22Rv1 (cell line): ENCODE measurements at regions not wholly inside any gene's neighbourhood (a gene's known extent, or its start where the extent isn't known, plus 50 kb on each side); places are given as distances from the start of the nearest gene placed in this dataset.

Experiments
- ZFX ChIP-seq: fragments of 450-650 bp; IDR thresholded peaks from 2 replicates; pipeline ENCODE4 v1.6.1; 2017; ENCODE audit warnings: antibody characterized with exemption, borderline replicate concordance
- TF ChIP-seq, protein P1 (sequence below): fragments of 450-650 bp; IDR thresholded peaks from 2 replicates; pipeline ENCODE4 v1.5.1; 2017; ENCODE audit warnings: mild to moderate bottlenecking

DNA sequence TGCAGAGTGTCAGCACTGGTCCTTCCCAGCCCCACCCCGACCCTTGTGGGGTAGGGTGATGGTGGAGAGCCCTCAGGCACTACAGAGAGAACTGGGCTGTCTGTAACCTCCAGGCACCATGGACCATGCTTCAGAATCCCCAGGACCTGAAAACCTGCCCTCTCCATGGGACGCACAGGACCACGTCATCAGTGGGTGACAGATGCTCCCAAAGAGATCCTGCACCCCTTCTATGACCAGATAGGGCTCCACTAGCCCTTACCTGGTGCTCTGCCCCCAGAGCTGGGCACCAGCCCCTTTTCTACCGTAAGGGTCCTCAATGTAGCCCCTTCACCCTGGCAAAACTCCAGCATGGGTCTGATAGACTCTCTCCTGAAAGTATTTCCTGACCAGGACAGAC, 165.9 kb upstream of the NECTIN1 start:
- TF ChIP-seq, protein P1, sequence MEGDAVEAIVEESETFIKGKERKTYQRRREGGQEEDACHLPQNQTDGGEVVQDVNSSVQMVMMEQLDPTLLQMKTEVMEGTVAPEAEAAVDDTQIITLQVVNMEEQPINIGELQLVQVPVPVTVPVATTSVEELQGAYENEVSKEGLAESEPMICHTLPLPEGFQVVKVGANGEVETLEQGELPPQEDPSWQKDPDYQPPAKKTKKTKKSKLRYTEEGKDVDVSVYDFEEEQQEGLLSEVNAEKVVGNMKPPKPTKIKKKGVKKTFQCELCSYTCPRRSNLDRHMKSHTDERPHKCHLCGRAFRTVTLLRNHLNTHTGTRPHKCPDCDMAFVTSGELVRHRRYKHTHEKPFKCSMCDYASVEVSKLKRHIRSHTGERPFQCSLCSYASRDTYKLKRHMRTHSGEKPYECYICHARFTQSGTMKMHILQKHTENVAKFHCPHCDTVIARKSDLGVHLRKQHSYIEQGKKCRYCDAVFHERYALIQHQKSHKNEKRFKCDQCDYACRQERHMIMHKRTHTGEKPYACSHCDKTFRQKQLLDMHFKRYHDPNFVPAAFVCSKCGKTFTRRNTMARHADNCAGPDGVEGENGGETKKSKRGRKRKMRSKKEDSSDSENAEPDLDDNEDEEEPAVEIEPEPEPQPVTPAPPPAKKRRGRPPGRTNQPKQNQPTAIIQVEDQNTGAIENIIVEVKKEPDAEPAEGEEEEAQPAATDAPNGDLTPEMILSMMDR = no peak
- TF ChIP-seq ZFX = no peak
